ENCODE measurements at regions not wholly inside any gene's neighbourhood (a gene's known extent, or its start where the extent isn't known, plus 50 kb on each side); places are given as distances from the start of the nearest gene placed in this dataset.

DNA sequence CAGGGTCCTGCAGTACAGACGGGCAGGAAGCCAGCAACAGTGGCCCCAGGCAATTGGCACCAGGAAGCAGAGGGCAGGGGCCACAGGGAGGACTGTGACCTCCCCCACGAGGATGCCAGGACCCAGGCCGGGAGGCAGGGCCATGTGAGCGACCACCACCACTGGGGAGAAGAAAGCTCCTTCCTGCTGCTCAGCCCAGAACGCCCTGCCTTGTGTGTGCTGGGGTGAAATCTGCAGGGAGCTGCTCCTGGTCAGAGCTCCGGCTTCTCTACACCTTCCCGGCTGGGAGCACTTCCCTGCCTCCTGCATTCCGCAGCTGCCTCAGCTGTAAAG is 100.4 kb downstream of the HMX1 start:
- TF ChIP-seq, protein P1, sequence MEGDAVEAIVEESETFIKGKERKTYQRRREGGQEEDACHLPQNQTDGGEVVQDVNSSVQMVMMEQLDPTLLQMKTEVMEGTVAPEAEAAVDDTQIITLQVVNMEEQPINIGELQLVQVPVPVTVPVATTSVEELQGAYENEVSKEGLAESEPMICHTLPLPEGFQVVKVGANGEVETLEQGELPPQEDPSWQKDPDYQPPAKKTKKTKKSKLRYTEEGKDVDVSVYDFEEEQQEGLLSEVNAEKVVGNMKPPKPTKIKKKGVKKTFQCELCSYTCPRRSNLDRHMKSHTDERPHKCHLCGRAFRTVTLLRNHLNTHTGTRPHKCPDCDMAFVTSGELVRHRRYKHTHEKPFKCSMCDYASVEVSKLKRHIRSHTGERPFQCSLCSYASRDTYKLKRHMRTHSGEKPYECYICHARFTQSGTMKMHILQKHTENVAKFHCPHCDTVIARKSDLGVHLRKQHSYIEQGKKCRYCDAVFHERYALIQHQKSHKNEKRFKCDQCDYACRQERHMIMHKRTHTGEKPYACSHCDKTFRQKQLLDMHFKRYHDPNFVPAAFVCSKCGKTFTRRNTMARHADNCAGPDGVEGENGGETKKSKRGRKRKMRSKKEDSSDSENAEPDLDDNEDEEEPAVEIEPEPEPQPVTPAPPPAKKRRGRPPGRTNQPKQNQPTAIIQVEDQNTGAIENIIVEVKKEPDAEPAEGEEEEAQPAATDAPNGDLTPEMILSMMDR (conservative IDR thresholded peaks at IDR 0.05; ENCODE audit: low read depth, low read length) = no peak
- H3K4me3 ChIP-seq (ENCODE audit: low read depth, low read length) = no peak overlapping the region
- DNase-seq (ENCODE audit: low read depth) = no peak

DNA sequence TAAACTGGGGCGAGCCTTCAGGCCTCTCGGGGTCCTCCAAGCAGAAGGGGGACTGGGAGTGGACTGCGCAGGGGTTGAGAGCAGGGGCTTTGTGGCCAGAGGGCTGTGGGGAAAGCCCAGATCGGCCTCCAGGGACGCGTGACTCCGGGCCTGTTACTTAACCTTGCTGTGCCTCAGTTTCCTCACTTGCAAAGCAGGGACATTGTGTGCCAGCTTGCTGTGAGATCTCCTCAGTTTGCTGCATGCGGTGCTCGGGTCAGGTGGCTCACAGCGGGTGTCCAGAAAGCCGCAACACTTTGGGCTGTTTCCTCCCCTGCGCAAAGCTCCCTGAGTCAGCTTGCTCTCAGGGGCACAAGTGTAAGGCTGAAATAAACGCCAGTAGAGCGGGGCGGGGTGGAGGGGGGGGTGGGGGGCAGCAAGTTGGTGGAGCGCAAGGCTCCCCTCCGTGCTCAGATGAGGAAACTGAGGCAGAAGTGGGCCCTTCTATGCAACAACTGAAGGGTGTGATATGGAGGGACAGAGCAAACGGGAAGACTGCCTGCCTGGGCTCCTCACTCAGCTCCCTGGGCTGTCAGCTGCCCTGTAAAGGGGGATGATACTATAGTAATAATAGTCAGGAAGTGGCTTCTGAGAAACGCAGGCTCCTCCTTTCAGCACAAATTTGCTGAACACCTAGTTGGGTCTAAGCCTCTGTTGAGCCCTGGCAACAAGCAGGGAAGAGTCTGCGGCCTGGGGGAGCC is 101.0 kb downstream of the HMX1 start:
- TF ChIP-seq, protein P1 (conservative IDR thresholded peaks at IDR 0.05; ENCODE audit: low read depth, low read length) = no peak
- H3K4me3 ChIP-seq (ENCODE audit: low read depth, low read length) = no peak overlapping the region
- DNase-seq (ENCODE audit: low read depth) = no peak

DNA sequence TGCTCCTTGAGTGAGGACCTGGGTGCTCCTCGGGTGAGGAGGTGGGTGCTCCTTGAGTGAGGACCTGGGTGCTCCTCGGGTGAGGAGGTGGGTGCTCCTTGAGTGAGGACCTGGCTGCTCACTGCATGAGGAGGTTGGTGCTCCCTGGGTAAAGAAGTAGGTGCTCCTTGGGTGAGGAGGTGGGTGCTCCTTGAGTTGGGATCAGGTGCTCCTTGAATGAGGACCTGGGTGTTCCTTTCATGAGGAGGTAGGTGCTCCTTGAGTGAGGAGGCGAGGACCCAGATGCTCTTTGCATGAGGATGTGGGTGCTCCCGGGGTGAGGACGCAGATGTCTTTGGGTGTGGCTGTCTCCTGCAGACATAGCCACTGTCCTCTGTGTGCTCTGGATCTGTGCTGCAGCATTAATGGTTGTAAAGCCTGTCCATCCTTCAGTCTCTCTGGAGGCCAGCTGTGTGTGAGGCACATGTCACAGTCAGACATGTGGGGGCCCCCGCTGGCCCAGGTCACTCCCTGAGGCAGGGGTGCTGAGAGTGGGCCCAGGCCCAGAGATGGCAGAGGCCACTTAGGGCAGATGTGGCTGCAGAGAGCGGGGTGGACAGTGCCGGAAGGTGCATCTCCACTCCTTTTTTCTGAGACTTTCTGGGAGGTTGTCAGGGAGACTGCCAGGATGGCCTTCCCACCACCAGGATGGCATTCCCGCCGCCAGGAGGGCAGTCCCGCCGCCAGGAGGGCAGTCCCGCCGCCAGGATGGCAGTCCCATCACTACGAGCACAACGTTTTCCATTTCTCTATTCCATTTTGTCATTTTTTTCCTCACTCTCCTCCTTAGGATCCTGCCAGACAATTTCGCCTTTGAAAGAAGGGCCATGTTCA is 101.8 kb downstream of the HMX1 start:
- no peak for DNase-seq (ENCODE audit: low read depth)

DNA sequence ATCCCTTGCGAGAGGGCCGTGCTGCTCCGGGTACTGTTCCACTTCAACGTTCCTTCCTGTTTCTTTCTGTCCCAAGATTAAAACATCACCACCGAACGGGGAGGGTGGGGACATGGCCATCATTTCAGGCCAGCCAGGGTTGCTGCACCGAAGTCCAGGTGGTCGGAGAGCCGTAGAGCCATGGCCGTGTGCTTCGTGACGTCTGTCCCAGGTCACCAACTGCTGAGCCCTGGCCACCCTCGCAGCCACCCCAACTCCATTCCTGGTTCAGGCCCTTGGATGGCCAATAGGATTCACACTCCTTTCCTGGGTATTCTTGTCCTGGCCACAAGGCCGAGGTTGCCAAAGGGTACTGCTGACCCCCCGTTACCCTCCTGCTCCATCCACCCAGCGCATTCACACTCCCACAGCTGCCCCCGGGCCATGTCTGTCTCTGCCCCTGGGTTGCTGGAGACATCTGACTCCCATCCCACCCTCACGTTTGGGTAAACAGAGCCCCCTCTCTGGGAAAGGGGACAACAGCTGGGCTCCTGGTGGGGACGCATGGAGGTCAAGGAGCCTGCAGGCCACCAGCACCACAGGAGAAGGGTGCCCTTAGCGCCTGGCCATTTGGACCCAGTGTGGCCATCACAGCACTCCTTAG is 103.2 kb downstream of the HMX1 start:
- no peak for DNase-seq (ENCODE audit: low read depth)
- H3K4me3 ChIP-seq (ENCODE audit: low read depth, low read length) = no peak overlapping the region
- TF ChIP-seq, protein P1 (conservative IDR thresholded peaks at IDR 0.05; ENCODE audit: low read depth, low read length) = no peak

More for the DNA sequence above, 101.8 kb downstream of the HMX1 start:
- TF ChIP-seq, protein P1 (conservative IDR thresholded peaks at IDR 0.05; ENCODE audit: low read depth, low read length) = no peak
- H3K4me3 ChIP-seq (ENCODE audit: low read depth, low read length) = no peak overlapping the region

DNA sequence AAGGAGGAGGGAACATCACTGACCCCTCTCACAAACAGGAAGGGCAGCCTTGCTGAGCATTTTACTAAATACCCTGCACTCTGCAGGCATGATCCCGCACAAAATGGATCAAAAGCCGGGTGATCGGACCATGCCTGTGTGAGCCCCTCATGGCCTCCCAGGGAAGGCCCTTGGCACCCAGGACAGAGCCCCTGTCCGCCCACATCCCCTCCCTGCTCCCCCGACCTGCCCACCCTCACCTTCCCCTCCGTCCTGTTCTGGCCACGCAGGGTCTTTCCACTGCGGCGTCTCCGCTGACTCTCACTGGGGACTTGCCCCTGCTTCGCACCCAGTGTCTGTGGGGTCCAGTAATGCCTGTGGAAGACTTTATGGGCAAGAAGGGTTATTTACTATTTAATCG is 105.0 kb downstream of the HMX1 start:
- no peak overlapping the region for H3K4me3 ChIP-seq (ENCODE audit: low read depth, low read length)
- TF ChIP-seq, protein P1 (conservative IDR thresholded peaks at IDR 0.05; ENCODE audit: low read depth, low read length) = no peak
- DNase-seq (ENCODE audit: low read depth) = no peak

DNA sequence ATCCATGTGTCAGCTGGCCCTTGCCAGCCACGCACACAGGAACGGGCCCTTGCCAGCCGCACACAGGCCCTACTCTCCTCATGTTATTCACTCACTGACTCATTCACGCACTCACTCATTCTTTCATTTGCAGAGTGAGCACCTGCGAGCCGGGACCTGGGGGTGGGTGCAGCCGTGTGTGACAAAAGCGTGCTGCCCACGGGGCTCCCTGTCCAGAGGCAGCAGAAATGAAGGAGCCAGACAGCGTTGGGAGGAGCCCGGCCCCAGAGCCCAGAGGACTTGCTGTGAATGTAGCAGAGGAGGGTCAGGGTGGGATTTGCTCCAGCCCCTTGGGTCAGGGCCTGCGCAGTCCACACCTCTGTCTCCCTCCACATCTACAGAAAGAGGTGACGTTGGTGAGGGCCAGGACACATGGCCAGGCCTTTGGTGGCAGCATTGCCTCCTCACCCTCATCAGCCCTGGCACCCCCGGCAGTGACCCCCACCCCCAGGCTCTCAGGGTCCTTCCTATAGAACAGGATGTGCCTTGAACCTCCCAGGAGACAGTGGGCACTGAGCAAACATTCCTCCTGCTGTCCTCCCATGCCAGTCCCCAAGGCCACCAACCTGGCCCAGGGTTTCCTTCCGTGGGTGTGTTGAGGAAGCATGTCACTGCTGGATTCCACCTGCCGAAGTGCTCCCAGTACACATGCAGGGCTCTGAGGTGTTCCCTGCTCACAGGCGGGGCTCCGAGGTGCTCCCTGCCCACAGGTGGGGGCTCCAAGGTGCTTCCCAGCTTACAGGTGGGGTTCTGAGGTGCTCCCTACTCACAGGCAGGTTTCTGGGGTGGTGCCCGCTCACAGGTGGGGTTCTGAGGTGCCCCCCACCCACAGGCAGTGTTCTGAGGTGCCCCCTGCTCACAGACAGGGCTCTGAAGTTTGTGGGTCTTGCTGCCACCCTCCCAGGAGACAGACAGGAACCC is 105.7 kb downstream of the HMX1 start:
- TF ChIP-seq, protein P1 (conservative IDR thresholded peaks at IDR 0.05; ENCODE audit: low read depth, low read length) = no peak
- DNase-seq (ENCODE audit: low read depth) = no peak
- no peak overlapping the region for H3K4me3 ChIP-seq (ENCODE audit: low read depth, low read length)
